Keratinocyte (primary cell): ENCODE measurements at regions not wholly inside any gene's neighbourhood (a gene's known extent, or its start where the extent isn't known, plus 50 kb on each side); places are given as distances from the start of the nearest gene placed in this dataset.

Source experiments
- EZH2 ChIP-seq: IDR thresholded peaks from one replicate; pipeline ENCODE4 v1.6.1; 2012; ENCODE audit warnings: inconsistent platforms, mild to moderate bottlenecking, low read length, moderate library complexity
- TF ChIP-seq, protein P1 (sequence below), 3 experiments: IDR thresholded peaks in 1 of 3; conservative IDR thresholded peaks in 1 of 3; optimal IDR thresholded peaks in 1 of 3; 2 replicates in 2 of 3; 3 replicates in 1 of 3; pipeline versions ENCODE3 to v1.5.1; 2011; ENCODE audit warnings: low read length in 3 of 3, mild to moderate bottlenecking in 3 of 3, moderate library complexity in 2 of 3, control low read depth in 1 of 3, inconsistent platforms in 1 of 3; ENCODE audit not compliant: insufficient read depth in 2 of 3; ENCODE audit errors: extremely low read depth in 1 of 3

DNA sequence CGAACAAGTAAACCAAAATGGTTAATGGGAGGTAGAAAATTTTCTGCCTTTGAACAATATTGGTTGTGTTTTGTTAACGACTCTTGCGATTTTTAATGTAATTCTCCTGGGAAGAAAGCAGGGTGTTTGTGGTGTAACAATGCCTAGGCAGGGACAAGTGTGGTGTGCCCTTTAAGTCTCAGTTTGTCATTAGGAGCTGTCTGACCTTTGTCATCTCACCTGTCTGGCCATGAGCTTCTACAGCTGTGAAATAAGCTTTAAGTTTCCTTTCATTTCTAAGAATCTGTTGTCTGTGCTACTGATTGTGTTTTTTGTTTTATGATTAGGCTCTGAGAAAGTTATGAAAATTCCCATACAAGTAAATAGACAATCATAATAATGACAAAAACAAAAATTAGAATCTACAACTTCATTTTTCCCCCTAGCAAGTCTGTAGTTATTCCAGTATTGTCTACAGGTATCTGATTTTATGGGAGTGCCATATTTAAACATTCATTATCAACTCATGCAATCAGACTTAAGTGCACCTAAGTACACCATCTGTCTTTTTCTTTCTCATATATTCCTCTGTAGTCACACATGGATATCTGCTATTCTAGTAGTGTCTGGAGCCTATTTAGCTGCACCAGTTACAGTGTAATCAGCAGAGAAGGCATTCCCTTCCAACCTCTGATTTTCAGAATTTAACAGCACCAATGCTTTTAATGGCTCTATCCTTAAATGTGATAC lies 203.5 kb downstream of the PPARGC1A start:
- TF ChIP-seq, protein P1, sequence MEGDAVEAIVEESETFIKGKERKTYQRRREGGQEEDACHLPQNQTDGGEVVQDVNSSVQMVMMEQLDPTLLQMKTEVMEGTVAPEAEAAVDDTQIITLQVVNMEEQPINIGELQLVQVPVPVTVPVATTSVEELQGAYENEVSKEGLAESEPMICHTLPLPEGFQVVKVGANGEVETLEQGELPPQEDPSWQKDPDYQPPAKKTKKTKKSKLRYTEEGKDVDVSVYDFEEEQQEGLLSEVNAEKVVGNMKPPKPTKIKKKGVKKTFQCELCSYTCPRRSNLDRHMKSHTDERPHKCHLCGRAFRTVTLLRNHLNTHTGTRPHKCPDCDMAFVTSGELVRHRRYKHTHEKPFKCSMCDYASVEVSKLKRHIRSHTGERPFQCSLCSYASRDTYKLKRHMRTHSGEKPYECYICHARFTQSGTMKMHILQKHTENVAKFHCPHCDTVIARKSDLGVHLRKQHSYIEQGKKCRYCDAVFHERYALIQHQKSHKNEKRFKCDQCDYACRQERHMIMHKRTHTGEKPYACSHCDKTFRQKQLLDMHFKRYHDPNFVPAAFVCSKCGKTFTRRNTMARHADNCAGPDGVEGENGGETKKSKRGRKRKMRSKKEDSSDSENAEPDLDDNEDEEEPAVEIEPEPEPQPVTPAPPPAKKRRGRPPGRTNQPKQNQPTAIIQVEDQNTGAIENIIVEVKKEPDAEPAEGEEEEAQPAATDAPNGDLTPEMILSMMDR (optimal IDR thresholded peaks at IDR 0.05 in 1 of 3, IDR thresholded peaks at IDR 0.05 in 1 of 3, conservative IDR thresholded peaks at IDR 0.05 in 1 of 3; ENCODE audit: extremely low read depth in 1 of 3, insufficient read depth in 2 of 3, low read length in 3 of 3): no peak
- no peak for TF ChIP-seq EZH2
